Activated naive CD8-positive, alpha-beta T cell (primary cell): ENCODE measurements at regions not wholly inside any gene's neighbourhood (a gene's known extent, or its start where the extent isn't known, plus 50 kb on each side); places are given as distances from the start of the nearest gene placed in this dataset.
"Not testable (repeated sequence)": the region's sequence is repeated elsewhere in the genome, so short reads cannot be mapped to it uniquely, and the experiment has no call there.

Experiments
- H3K27ac Mint-ChIP-seq: one replicate; pipeline ENCODE4 v1.8.0; 2021; ENCODE audit warnings: mixed read lengths
- H3K27me3 Mint-ChIP-seq: one replicate; pipeline ENCODE4 v1.8.0; 2021; ENCODE audit warnings: mixed read lengths
- H3K36me3 Mint-ChIP-seq: one replicate; pipeline ENCODE4 v1.8.0; 2021; ENCODE audit warnings: mixed read lengths
- H3K4me1 Mint-ChIP-seq: one replicate; pipeline ENCODE4 v1.8.0; 2021; ENCODE audit warnings: low read depth, mixed read lengths
- H3K4me3 Mint-ChIP-seq: one replicate; pipeline ENCODE4 v1.8.0; 2021; ENCODE audit warnings: mild to moderate bottlenecking, mixed read lengths
- H3K9me3 Mint-ChIP-seq: one replicate; pipeline ENCODE4 v1.8.0; 2021; ENCODE audit warnings: low read depth, mixed read lengths

- Mint-ChIP-seq H3K27ac (no peak overlapping the region), H3K36me3 (no peaks in the 10 kb centered on the region), H3K9me3 (no peaks in the 10 kb centered on the region), H3K27me3 (peaks cover 1% of the 10 kb centered on the region), H3K4me1 (peaks cover 4% of the 10 kb centered on the region), H3K4me3 (no peak overlapping the region)
These were observed 74.4 kb downstream of the METRNL start for GRCh38 chr17:83153681-83154310.

- no peak overlapping the region for H3K4me3 Mint-ChIP-seq
- H3K27ac Mint-ChIP-seq: no peak overlapping the region
These were observed 75.1 kb downstream of the METRNL start for GRCh38 chr17:83154311-83155127.

GRCh38 chr17:83155128-83156121 lies 76.0 kb downstream of the METRNL start:
- no peak overlapping the region for H3K27ac Mint-ChIP-seq
- H3K27me3 Mint-ChIP-seq: peaks cover 1% of the 10 kb centered on the region
- no peak overlapping the region for H3K4me3 Mint-ChIP-seq
- no peaks in the 10 kb centered on the region for H3K9me3 Mint-ChIP-seq
- peaks cover 4% of the 10 kb centered on the region for H3K4me1 Mint-ChIP-seq
- no peaks in the 10 kb centered on the region for H3K36me3 Mint-ChIP-seq

More at GRCh38 chr17:83154311-83155127, 75.1 kb downstream of the METRNL start:
- H3K9me3 Mint-ChIP-seq: no peaks in the 10 kb centered on the region
- H3K4me1 Mint-ChIP-seq: peaks cover 4% of the 10 kb centered on the region
- H3K27me3 Mint-ChIP-seq: peaks cover 1% of the 10 kb centered on the region
- H3K36me3 Mint-ChIP-seq: no peaks in the 10 kb centered on the region

GRCh38 chr17:83156408-83156807 lies 77.0 kb downstream of the METRNL start:
- peaks cover 4% of the 10 kb centered on the region for H3K4me1 Mint-ChIP-seq
- no peak overlapping the region for H3K27ac Mint-ChIP-seq
- H3K36me3 Mint-ChIP-seq: no peaks in the 10 kb centered on the region
- no peaks in the 10 kb centered on the region for H3K9me3 Mint-ChIP-seq
- H3K27me3 Mint-ChIP-seq: peaks cover 1% of the 10 kb centered on the region
- no peak overlapping the region for H3K4me3 Mint-ChIP-seq

GRCh38 chr17:83159204-83160049 lies 80.0 kb downstream of the METRNL start:
- H3K9me3 Mint-ChIP-seq: no peaks in the 10 kb centered on the region
- H3K4me1 Mint-ChIP-seq: peaks cover 4% of the 10 kb centered on the region
- H3K4me3 Mint-ChIP-seq: no peak overlapping the region
- H3K27me3 Mint-ChIP-seq: peaks cover 1% of the 10 kb centered on the region
- H3K27ac Mint-ChIP-seq: no peak overlapping the region
- H3K36me3 Mint-ChIP-seq: no peaks in the 10 kb centered on the region

GRCh38 chr17:83160443-83161297 lies 81.3 kb downstream of the METRNL start:
- Mint-ChIP-seq H3K4me1 (peaks cover under 1% of the 10 kb centered on the region), H3K4me3 (no peak overlapping the region), H3K36me3 (no peaks in the 10 kb centered on the region), H3K27ac (no peak overlapping the region), H3K9me3 (no peaks in the 10 kb centered on the region), H3K27me3 (peaks cover 1% of the 10 kb centered on the region)

- Mint-ChIP-seq H3K27ac (no peak overlapping the region), H3K36me3 (no peaks in the 10 kb centered on the region), H3K9me3 (no peaks in the 10 kb centered on the region), H3K27me3 (no peaks in the 10 kb centered on the region), H3K4me3 (no peak overlapping the region), H3K4me1 (no peaks in the 10 kb centered on the region)
These were observed 82.1 kb downstream of the METRNL start for GRCh38 chr17:83161298-83162034.

- H3K36me3 Mint-ChIP-seq: peaks cover 5% of the 10 kb centered on the region
- peaks cover 5% of the 10 kb centered on the region for H3K27me3 Mint-ChIP-seq
- peaks cover 5% of the 10 kb centered on the region for H3K9me3 Mint-ChIP-seq
- H3K27ac Mint-ChIP-seq: no peak overlapping the region
- H3K4me3 Mint-ChIP-seq: no peak overlapping the region
- H3K4me1 Mint-ChIP-seq: no peaks in the 10 kb centered on the region
These were observed 82.8 kb downstream of the METRNL start for GRCh38 chr17:83162035-83162745.

GRCh38 chr17:83164490-83164889 lies 85.1 kb downstream of the METRNL start:
- Mint-ChIP-seq H3K27me3 (peaks cover 8% of the 10 kb centered on the region), H3K36me3 (peaks cover 6% of the 10 kb centered on the region), H3K27ac (no peak overlapping the region), H3K4me3 (no peak overlapping the region), H3K9me3 (peaks cover 12% of the 10 kb centered on the region), H3K4me1 (no peaks in the 10 kb centered on the region)

- no peak overlapping the region for H3K4me3 Mint-ChIP-seq
- H3K36me3 Mint-ChIP-seq: peaks cover 6% of the 10 kb centered on the region
- no peak overlapping the region for H3K27ac Mint-ChIP-seq
- peaks cover 12% of the 10 kb centered on the region for H3K9me3 Mint-ChIP-seq
- no peaks in the 10 kb centered on the region for H3K4me1 Mint-ChIP-seq
- H3K27me3 Mint-ChIP-seq: peaks cover 10% of the 10 kb centered on the region
These were observed 91.3 kb downstream of the METRNL start for GRCh38 chr17:83170571-83171260.

GRCh38 chr17:83171661-83172060 lies 92.3 kb downstream of the METRNL start:
- Mint-ChIP-seq H3K36me3 (peaks cover 6% of the 10 kb centered on the region), H3K9me3 (peaks cover 12% of the 10 kb centered on the region), H3K27ac (no peak overlapping the region), H3K4me3 (no peak overlapping the region), H3K4me1 (no peaks in the 10 kb centered on the region), H3K27me3 (peaks cover 9% of the 10 kb centered on the region)

GRCh38 chr17:83172099-83172498 lies 92.7 kb downstream of the METRNL start:
- H3K4me3 Mint-ChIP-seq, H3K27ac Mint-ChIP-seq, H3K4me1 Mint-ChIP-seq, H3K27me3 Mint-ChIP-seq, H3K36me3 Mint-ChIP-seq, H3K9me3 Mint-ChIP-seq: not testable (repeated sequence)
